ENCODE measurements at regions not wholly inside any gene's neighbourhood (a gene's known extent, or its start where the extent isn't known, plus 50 kb on each side); places are given as distances from the start of the nearest gene placed in this dataset.

DNA sequence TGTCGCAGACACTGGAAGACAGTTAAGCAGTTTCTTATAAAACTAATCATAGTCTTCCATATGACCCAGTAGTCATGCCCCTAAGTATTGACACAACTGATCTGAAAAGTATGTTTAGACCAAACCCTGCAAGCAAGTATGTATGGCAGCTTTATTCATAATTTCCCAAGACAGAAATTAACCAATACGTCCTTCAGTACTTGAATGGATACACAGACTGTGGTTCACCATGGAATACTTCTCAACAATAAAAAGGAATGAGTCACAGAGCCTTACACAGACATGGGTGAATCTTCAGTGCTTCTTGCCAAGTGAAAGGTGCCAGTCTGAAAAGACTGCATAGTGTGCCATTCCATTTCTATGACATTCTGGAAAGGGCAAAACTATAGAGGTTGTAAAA, 50.2 kb upstream of the AKR1E2 start:
- ChIA-PET POLR2A (ENCODE audit: low non-redundant PET) (no interaction called here), CTCF (interaction anchor here (0.6 kb wide), 1 partner anchor 8 kb away, joined by 3 read pairs; no protein-coding TSS in a partner anchor)
- H3K27ac ChIP-seq = no peak overlapping the region
- TF ChIP-seq, protein P1, sequence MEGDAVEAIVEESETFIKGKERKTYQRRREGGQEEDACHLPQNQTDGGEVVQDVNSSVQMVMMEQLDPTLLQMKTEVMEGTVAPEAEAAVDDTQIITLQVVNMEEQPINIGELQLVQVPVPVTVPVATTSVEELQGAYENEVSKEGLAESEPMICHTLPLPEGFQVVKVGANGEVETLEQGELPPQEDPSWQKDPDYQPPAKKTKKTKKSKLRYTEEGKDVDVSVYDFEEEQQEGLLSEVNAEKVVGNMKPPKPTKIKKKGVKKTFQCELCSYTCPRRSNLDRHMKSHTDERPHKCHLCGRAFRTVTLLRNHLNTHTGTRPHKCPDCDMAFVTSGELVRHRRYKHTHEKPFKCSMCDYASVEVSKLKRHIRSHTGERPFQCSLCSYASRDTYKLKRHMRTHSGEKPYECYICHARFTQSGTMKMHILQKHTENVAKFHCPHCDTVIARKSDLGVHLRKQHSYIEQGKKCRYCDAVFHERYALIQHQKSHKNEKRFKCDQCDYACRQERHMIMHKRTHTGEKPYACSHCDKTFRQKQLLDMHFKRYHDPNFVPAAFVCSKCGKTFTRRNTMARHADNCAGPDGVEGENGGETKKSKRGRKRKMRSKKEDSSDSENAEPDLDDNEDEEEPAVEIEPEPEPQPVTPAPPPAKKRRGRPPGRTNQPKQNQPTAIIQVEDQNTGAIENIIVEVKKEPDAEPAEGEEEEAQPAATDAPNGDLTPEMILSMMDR (conservative IDR thresholded peaks at IDR 0.05; ENCODE audit: low read depth) = no peak
- peak; percentile 44 for DNase-seq (ENCODE audit: low spot score)

DNA sequence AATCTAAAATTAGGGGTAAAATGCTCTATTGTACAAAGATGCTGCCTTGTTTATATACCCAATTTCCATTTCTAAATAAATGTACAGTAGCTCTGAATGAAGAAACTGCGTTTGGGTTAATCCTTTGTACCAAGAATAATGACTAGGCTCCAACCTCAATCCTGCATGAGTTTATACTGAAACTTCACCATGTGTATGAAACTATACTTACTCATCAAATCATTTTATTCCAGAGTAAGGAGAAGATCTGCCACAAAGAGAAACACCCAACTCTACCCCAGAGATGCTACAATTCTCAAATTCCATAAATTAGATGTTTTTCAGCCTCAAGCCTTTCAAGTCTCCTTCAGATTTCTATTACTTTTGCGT, 53.8 kb upstream of the AKR1E2 start:
- ChIA-PET CTCF (interaction anchor here (2.3 kb wide), 1 partner anchor 1575 kb away, joined by 9 read pairs; no protein-coding TSS in a partner anchor), POLR2A (ENCODE audit: low non-redundant PET) (no interaction called here)
- DNase-seq (ENCODE audit: low spot score) = no peak
- TF ChIP-seq, protein P1 (conservative IDR thresholded peaks at IDR 0.05; ENCODE audit: low read depth) = no peak
- H3K27ac ChIP-seq = no peak overlapping the region

DNA sequence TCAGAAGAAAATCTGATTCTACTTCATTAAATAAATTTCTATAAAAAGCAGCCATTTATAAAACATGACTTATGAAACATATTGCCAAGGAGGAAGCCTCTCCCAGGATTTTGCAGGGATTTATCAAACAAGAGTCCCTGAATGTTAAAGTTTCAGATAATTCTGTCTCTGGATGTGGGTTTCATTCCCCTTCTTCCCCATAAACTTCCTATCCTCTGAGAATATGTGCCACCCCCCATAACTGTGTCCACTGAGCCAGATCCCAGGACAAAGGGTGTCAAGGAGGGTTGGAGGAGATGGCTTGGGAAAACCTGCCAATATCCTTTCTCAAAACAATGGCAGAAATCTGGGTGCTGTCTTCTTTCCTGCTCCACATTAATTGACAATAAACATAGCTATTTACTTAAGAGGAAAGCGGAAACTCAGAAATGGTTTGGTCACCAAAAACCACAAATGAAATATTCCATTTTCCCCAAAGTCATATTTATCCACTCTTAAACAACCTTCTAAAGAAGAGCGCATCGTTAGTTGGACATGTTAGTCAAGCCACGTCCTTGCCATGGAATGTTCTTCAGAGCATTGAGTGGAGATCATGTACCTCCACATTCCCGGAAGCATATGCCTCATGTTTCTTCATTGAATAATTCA, 54.3 kb upstream of the AKR1E2 start:
- no peak overlapping the region for H3K27ac ChIP-seq
- POLR2A ChIA-PET (ENCODE audit: low non-redundant PET) = no interaction called here
- TF ChIP-seq, protein P1 (conservative IDR thresholded peaks at IDR 0.05; ENCODE audit: low read depth) = peak; percentile 4; the same call in 1 of the 2 replicates
- no peak for DNase-seq (ENCODE audit: low spot score)
- CTCF ChIA-PET = interaction anchor here (2.3 kb wide), 1 partner anchor 1574 kb away, joined by 9 read pairs; no protein-coding TSS in a partner anchor

DNA sequence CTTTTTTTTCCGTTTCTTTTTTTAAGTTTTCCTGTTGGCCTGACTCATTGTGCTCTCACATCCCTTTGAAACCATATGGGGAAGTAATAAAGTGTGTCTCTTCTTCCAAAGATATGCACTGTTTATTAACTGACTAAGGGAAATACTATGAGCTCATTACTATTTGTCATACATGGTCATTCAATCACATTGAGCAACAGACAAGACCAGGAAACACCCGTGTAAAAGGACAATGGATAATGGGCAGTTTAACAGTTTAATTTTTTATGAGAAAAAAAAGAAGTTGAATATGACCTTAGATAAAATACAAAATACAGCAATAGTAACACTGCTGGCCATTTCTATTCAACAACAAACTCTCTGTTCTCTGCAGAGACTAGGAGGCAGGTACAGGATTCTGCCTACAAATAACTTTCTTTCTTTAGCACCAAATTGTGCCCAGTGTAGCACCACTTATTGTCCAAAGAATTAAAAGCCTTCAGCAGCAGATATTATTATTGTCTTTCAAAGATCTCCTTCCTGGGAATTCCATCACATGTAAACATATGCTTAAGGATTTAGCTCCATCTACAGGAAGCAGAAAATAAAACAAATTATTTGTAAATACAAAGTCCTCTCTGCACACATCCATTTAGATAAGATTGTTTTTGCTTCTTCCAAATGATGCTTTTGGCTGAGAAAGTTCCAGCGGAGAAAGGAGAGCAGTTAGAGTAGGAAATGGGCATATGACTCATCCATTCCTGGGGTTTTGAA, 55.0 kb upstream of the AKR1E2 start:
- CTCF ChIA-PET = interaction anchor here (0.6 to 2.3 kb wide), 4 partner anchors 114 to 1574 kb away, joined by 3 to 9 read pairs (median 4); no protein-coding TSS in a partner anchor
- no peak overlapping the region for H3K27ac ChIP-seq
- TF ChIP-seq, protein P1 (conservative IDR thresholded peaks at IDR 0.05; ENCODE audit: low read depth) = peak; percentile 42
- POLR2A ChIA-PET (ENCODE audit: low non-redundant PET) = no interaction called here
- DNase-seq (ENCODE audit: low spot score) = peak; percentile 84

DNA sequence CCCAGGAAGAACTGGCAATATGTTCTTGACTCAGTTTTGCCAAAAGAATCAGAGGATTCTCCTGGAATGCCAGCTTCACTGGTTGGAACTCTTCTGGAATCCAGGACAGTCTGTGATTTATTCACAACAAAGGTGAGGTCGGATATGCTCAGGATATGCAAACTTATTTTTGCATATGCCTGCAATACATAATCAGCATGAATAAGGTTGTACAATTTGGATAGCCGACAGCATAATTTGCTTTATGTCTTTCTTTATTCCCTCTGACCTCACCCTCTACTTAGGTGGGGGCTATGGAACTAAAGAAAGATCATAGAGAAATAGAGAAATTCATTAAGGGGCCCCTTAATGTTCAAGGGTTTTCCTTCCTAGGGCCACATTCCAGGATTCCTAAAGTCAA, 57.6 kb upstream of the AKR1E2 start:
- no peak for DNase-seq (ENCODE audit: low spot score)
- TF ChIP-seq, protein P1 (conservative IDR thresholded peaks at IDR 0.05; ENCODE audit: low read depth) = no peak
- POLR2A ChIA-PET (ENCODE audit: low non-redundant PET) = no interaction called here
- CTCF ChIA-PET = interaction anchor here (0.9 kb wide), 1 partner anchor 424 kb away, joined by 3 read pairs; no protein-coding TSS in a partner anchor
- no peak overlapping the region for H3K27ac ChIP-seq

DNA sequence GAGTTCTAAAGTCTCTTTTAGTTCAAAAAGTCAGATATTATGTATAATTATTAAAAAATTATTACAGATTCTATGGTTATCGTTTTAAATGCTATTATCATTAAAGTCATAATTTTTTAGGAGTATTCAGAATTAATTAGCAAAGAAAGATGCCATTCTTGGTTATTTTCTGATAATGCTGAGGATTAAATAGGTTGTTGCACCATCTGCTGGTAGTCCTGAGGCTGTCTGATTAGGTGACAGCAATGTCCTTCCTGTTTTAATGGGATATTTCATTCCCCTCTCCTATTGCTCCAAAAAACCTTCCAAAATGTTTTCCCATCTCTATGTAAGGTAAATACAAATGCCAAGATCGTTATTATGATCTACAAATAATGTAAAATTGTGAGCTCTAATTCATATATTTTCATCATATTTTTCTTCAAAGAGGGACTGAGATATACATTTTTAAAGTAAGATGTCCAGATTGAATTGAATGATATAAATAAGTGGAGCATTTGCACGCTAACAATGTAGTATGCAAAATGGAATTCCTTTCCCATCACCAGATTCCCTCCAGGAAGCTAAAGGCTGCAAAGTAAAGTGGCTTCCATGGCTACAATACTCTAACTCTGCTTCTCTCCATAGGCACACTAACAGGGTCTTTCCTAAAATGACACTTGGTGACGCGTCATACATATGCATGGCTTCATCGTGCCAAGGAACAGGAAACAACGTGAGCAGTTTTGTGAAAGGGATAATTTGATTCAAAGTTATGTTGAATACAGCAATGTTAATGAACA, 58.8 kb upstream of the AKR1E2 start:
- TF ChIP-seq, protein P1 (conservative IDR thresholded peaks at IDR 0.05; ENCODE audit: low read depth) = peak; percentile 80
- peak; percentile 29 for DNase-seq (ENCODE audit: low spot score)
- no peak overlapping the region for H3K27ac ChIP-seq
- CTCF ChIA-PET = interaction anchor here (0.6 to 1.0 kb wide), 14 partner anchors 9 to 1575 kb away, joined by 3 to 6 read pairs (median 3); no protein-coding TSS in a partner anchor
- POLR2A ChIA-PET (ENCODE audit: low non-redundant PET) = interaction anchor here (0.7 kb wide), 1 partner anchor 111 kb away, joined by 3 read pairs; no protein-coding TSS in a partner anchor

Measured in RWPE1 (cell line).